ENCODE measurements at regions not wholly inside any gene's neighbourhood (a gene's known extent, or its start where the extent isn't known, plus 50 kb on each side); places are given as distances from the start of the nearest gene placed in this dataset.

- DNase-seq (ENCODE audit: low read depth): no peak
These were observed 716.8 kb downstream of the EPHA4 start for GRCh38 chr2:220855296-220855695.

GRCh38 chr2:220856486-220856885, 715.6 kb downstream of the EPHA4 start:
- DNase-seq (ENCODE audit: low read depth): no peak

- DNase-seq (ENCODE audit: low read depth): no peak
These were observed 714.7 kb downstream of the EPHA4 start for GRCh38 chr2:220857368-220857767.

- DNase-seq (ENCODE audit: low read depth): no peak
These were observed 714.0 kb downstream of the EPHA4 start for GRCh38 chr2:220858101-220858500.

GRCh38 chr2:220871909-220872308, 700.2 kb downstream of the EPHA4 start:
- no peak for DNase-seq (ENCODE audit: low read depth)

- DNase-seq (ENCODE audit: low read depth): no peak
These were observed 695.9 kb downstream of the EPHA4 start for GRCh38 chr2:220876080-220876824.

- DNase-seq (ENCODE audit: low read depth): no peak
These were observed 694.6 kb downstream of the EPHA4 start for GRCh38 chr2:220877491-220877890.

- DNase-seq (ENCODE audit: low read depth): no peak
These were observed 694.2 kb downstream of the EPHA4 start for GRCh38 chr2:220877897-220878296.

- DNase-seq (ENCODE audit: low read depth): no peak
These were observed 691.2 kb downstream of the EPHA4 start for GRCh38 chr2:220880623-220881596.

- DNase-seq (ENCODE audit: low read depth): no peak
These were observed 689.6 kb downstream of the EPHA4 start for GRCh38 chr2:220882507-220882906.

- DNase-seq (ENCODE audit: low read depth): no peak
These were observed 686.5 kb downstream of the EPHA4 start for GRCh38 chr2:220885593-220885992.

- DNase-seq (ENCODE audit: low read depth): no peak
These were observed 684.7 kb downstream of the EPHA4 start for GRCh38 chr2:220887271-220887870.

GRCh38 chr2:220887876-220888275, 684.2 kb downstream of the EPHA4 start:
- DNase-seq (ENCODE audit: low read depth): no peak

GRCh38 chr2:220890931-220891330, 681.2 kb downstream of the EPHA4 start:
- DNase-seq (ENCODE audit: low read depth): no peak

- peak; percentile 88 for DNase-seq (ENCODE audit: low read depth)
These were observed 680.7 kb downstream of the EPHA4 start for GRCh38 chr2:220891405-220891804.

- no peak for DNase-seq (ENCODE audit: low read depth)
These were observed 680.0 kb downstream of the EPHA4 start for GRCh38 chr2:220892018-220892634.

GRCh38 chr2:220893411-220893810, 678.7 kb downstream of the EPHA4 start:
- DNase-seq (ENCODE audit: low read depth): no peak

- no peak for DNase-seq (ENCODE audit: low read depth)
These were observed 678.0 kb downstream of the EPHA4 start for GRCh38 chr2:220894069-220894468.

GRCh38 chr2:220899492-220899891, 672.6 kb downstream of the EPHA4 start:
- no peak for DNase-seq (ENCODE audit: low read depth)

- no peak for DNase-seq (ENCODE audit: low read depth)
These were observed 668.1 kb downstream of the EPHA4 start for GRCh38 chr2:220904015-220904414.

- DNase-seq (ENCODE audit: low read depth): no peak
These were observed 658.7 kb downstream of the EPHA4 start for GRCh38 chr2:220913384-220913783.

- no peak for DNase-seq (ENCODE audit: low read depth)
These were observed 656.9 kb downstream of the EPHA4 start for GRCh38 chr2:220915092-220915623.
